Bronchial epithelial cell (primary cell): ENCODE measurements at regions not wholly inside any gene's neighbourhood (a gene's known extent, or its start where the extent isn't known, plus 50 kb on each side); places are given as distances from the start of the nearest gene placed in this dataset.

ENCODE experiments used
- DNase-seq: peaks from one replicate; pipeline ENCODE4 v3.0.0-alpha.2; 2010; ENCODE audit warnings: low read depth
- FAIRE-seq: peaks from 2 replicates; lab custom pipeline; 2011; peaks lifted over from hg19 to GRCh38; lab: Jason Lieb, UNC
- H3K27me3 ChIP-seq: 2 replicates; pipeline ENCODE4 v1.5.1; 2011; ENCODE audit warnings: low read length; ENCODE audit not compliant: control insufficient read depth, insufficient read depth
- H3K36me3 ChIP-seq: 2 replicates; pipeline ENCODE4 v1.5.1; 2011; ENCODE audit warnings: low read length; ENCODE audit not compliant: control insufficient read depth, insufficient read depth
- H3K4me3 ChIP-seq: 2 replicates; pipeline ENCODE4 v1.5.1; 2011; ENCODE audit warnings: mild to moderate bottlenecking, low read depth, low read length, control low read depth
- CTCF ChIP-seq: IDR thresholded peaks from 2 replicates; pipeline ENCODE4 v1.5.1; 2011; ENCODE audit warnings: mild to moderate bottlenecking, moderate library complexity, low read length, control low read depth, inconsistent platforms; ENCODE audit not compliant: insufficient read depth, severe bottlenecking

DNA sequence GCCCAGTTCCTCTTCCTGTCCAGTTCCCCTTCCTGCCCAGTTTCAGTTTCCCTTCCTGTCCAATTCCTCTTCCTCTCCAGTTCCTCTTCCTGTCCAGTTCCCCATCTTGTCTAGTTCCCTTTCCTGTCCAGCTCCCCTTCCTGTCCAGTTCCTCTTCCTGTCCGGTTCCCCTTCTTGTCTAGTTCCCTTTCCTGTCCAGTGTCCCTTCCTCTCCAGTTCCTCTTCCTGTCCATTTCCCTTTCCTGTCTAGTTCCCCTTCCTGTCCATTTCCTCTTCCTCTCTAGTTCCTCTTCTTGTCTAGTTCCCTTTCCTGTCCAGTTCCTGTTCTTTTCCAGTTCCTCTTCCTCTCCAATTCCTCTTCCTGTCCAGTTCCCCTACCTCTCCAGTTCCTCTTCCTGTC lies 68.1 kb upstream of the ADCY1 start:
- DNase-seq (no peak), FAIRE-seq (no peak)
- Histone ChIP-seq H3K27me3 (no peaks in the 10 kb centered on the region), H3K36me3 (no peaks in the 10 kb centered on the region), H3K4me3 (no peak overlapping the region)
- no peak for TF ChIP-seq CTCF

GRCh38 chr7:45509222-45509621 lies 64.9 kb upstream of the ADCY1 start:
- no peak for FAIRE-seq
- DNase-seq, result no peak
- H3K36me3 ChIP-seq, result no peaks in the 10 kb centered on the region
- no peak for TF ChIP-seq CTCF
- H3K4me3 ChIP-seq, result no peak overlapping the region
- H3K27me3 ChIP-seq, result no peaks in the 10 kb centered on the region

DNA sequence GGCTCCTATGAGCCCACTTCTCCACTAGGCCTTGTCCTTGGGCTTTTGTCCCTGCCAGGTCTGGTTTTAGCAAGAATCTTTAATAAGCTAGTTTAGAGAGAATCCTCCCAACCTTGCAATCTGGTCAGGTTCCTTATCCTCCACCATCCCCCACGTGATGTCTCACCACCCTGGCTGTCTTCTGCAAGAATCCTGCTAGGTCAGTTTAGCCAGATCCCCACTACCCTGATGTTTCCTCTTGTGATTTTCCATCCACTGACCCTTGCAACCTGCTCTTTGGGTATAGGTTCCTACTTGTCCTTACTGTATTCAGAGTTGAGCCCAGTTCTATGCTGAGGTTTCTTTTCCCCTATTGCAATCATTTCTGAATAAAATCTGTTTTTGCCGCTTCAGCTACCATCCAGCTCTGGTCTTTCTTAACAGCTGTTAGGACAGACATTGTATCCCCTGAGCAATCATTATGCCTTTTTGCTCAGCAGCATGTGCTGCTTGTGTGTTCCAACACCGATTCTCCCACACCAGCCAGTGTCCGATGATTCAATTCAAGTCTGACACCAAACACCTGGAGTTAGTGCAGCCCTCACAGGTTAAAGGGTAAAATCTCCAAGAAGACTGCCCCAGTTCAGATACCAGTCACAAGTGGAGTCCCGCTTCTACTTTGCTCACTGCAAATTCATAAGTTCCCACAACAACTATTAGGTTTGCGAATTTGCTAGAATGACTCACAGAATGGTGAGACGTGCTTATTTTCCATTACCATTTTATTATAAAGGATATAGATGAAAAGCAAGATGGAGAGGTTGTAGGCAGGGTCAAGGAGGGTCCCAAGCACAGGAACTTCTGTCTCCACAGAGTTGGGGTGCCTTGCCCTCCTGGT lies 62.2 kb upstream of the ADCY1 start:
- Histone ChIP-seq H3K27me3 (no peaks in the 10 kb centered on the region), H3K36me3 (no peaks in the 10 kb centered on the region), H3K4me3 (no peak overlapping the region)
- DNase-seq, result peak; percentile 1
- TF ChIP-seq CTCF, result no peak
- FAIRE-seq, result peak; percentile 73

GRCh38 chr7:45514944-45515343 lies 59.2 kb upstream of the ADCY1 start:
- no peak for FAIRE-seq
- no peaks in the 10 kb centered on the region for H3K36me3 ChIP-seq

GRCh38 chr7:45515346-45515745 lies 58.8 kb upstream of the ADCY1 start:
- DNase-seq (no peak), FAIRE-seq (no peak)
- H3K27me3 ChIP-seq, result no peaks in the 10 kb centered on the region
- TF ChIP-seq CTCF, result no peak
- no peak overlapping the region for H3K4me3 ChIP-seq
- H3K36me3 ChIP-seq, result no peaks in the 10 kb centered on the region

More at GRCh38 chr7:45514944-45515343, 59.2 kb upstream of the ADCY1 start:
- Histone ChIP-seq H3K4me3 (no peak overlapping the region), H3K27me3 (no peaks in the 10 kb centered on the region)
- DNase-seq, result no peak
- no peak for TF ChIP-seq CTCF
